ENCODE measurements at regions not wholly inside any gene's neighbourhood (a gene's known extent, or its start where the extent isn't known, plus 50 kb on each side); places are given as distances from the start of the nearest gene placed in this dataset.

- Mint-ChIP-seq H3K4me1 (no peaks in the 10 kb centered on the region), H3K9me3 (peaks cover 15% of the 10 kb centered on the region), H3K4me3 (no peak overlapping the region), H3K36me3 (ENCODE audit: low read depth) (peaks cover 2% of the 10 kb centered on the region), H3K27ac (ENCODE audit: unreplicated experiment) (no peak overlapping the region), H3K27me3 (ENCODE audit: low read depth) (no peaks in the 10 kb centered on the region)
- no peak for DNase-seq (ENCODE audit: low read depth, low spot score)
- TF ChIP-seq CTCF (conservative IDR thresholded peaks at IDR 0.05): no peak
Measured at GRCh38 chr15:81450721-81451120, 76.7 kb upstream of the TMC3 start.

GRCh38 chr15:81449836-81450474, 75.9 kb upstream of the TMC3 start:
- Mint-ChIP-seq H3K9me3 (peaks cover 18% of the 10 kb centered on the region), H3K4me1 (no peaks in the 10 kb centered on the region), H3K27ac (ENCODE audit: unreplicated experiment) (no peak overlapping the region), H3K4me3 (no peak overlapping the region), H3K27me3 (ENCODE audit: low read depth) (peaks cover 5% of the 10 kb centered on the region), H3K36me3 (ENCODE audit: low read depth) (peaks cover 2% of the 10 kb centered on the region)
- DNase-seq (ENCODE audit: low read depth, low spot score): no peak
- no peak for TF ChIP-seq CTCF (conservative IDR thresholded peaks at IDR 0.05)

- DNase-seq (ENCODE audit: low read depth, low spot score): no peak
- H3K4me3 Mint-ChIP-seq: no peak overlapping the region
- H3K27me3 Mint-ChIP-seq (ENCODE audit: low read depth): peaks cover 5% of the 10 kb centered on the region
- H3K27ac Mint-ChIP-seq (ENCODE audit: unreplicated experiment): no peak overlapping the region
- H3K36me3 Mint-ChIP-seq (ENCODE audit: low read depth): no peaks in the 10 kb centered on the region
- peaks cover 12% of the 10 kb centered on the region for H3K9me3 Mint-ChIP-seq
- H3K4me1 Mint-ChIP-seq: no peaks in the 10 kb centered on the region
- no peak for TF ChIP-seq CTCF (conservative IDR thresholded peaks at IDR 0.05)
Measured at GRCh38 chr15:81443040-81443820, 69.2 kb upstream of the TMC3 start.

GRCh38 chr15:81442454-81442853, 68.4 kb upstream of the TMC3 start:
- H3K4me1 Mint-ChIP-seq: no peaks in the 10 kb centered on the region
- peaks cover 5% of the 10 kb centered on the region for H3K27me3 Mint-ChIP-seq (ENCODE audit: low read depth)
- H3K27ac Mint-ChIP-seq (ENCODE audit: unreplicated experiment): no peak overlapping the region
- TF ChIP-seq CTCF (conservative IDR thresholded peaks at IDR 0.05): no peak
- no peak for DNase-seq (ENCODE audit: low read depth, low spot score)
- H3K36me3 Mint-ChIP-seq (ENCODE audit: low read depth): no peaks in the 10 kb centered on the region
- peaks cover 10% of the 10 kb centered on the region for H3K9me3 Mint-ChIP-seq
- no peak overlapping the region for H3K4me3 Mint-ChIP-seq

- no peak overlapping the region for H3K27ac Mint-ChIP-seq (ENCODE audit: unreplicated experiment)
- no peaks in the 10 kb centered on the region for H3K36me3 Mint-ChIP-seq (ENCODE audit: low read depth)
- DNase-seq (ENCODE audit: low read depth, low spot score): no peak
- H3K4me1 Mint-ChIP-seq: peaks cover 4% of the 10 kb centered on the region
- no peak overlapping the region for H3K4me3 Mint-ChIP-seq
- no peak for TF ChIP-seq CTCF (conservative IDR thresholded peaks at IDR 0.05)
- no peaks in the 10 kb centered on the region for H3K27me3 Mint-ChIP-seq (ENCODE audit: low read depth)
- no peaks in the 10 kb centered on the region for H3K9me3 Mint-ChIP-seq
Measured at GRCh38 chr15:81434851-81435250, 60.8 kb upstream of the TMC3 start.

Measured in neural crest cell (in vitro differentiated cells).